HUDEP-2 (cell line): ENCODE measurements at regions not wholly inside any gene's neighbourhood (a gene's known extent, or its start where the extent isn't known, plus 50 kb on each side); places are given as distances from the start of the nearest gene placed in this dataset.

Experiments used
- DNase-seq, 76 experiments: peaks; one replicate each; lab custom pipeline; 2025; ENCODE audit not compliant: unreplicated experiment in 76 of 76; lab: John Stamatoyannopoulos, UW

GRCh38 chr14:99080306-99080705 lies 191.7 kb downstream of the BCL11B start:
- no peak for DNase-seq

GRCh38 chr14:99081156-99081765 lies 190.7 kb downstream of the BCL11B start:
- no peak for DNase-seq

- no peak for DNase-seq
These were observed 190.1 kb downstream of the BCL11B start for GRCh38 chr14:99081880-99082279.

GRCh38 chr14:99093532-99094517 lies 178.2 kb downstream of the BCL11B start:
- no peak for DNase-seq

GRCh38 chr14:99094901-99095300 lies 177.1 kb downstream of the BCL11B start:
- no peak for DNase-seq

GRCh38 chr14:99095369-99095768 lies 176.6 kb downstream of the BCL11B start:
- DNase-seq: no peak

GRCh38 chr14:99098199-99098598 lies 173.8 kb downstream of the BCL11B start:
- DNase-seq: no peak

GRCh38 chr14:99099051-99099787 lies 172.8 kb downstream of the BCL11B start:
- no peak for DNase-seq

- no peak for DNase-seq
These were observed 171.3 kb downstream of the BCL11B start for GRCh38 chr14:99100497-99101270.

GRCh38 chr14:99101855-99102461 lies 170.0 kb downstream of the BCL11B start:
- no peak for DNase-seq

- no peak for DNase-seq
These were observed 155.2 kb downstream of the BCL11B start for GRCh38 chr14:99116741-99117295.

GRCh38 chr14:99117671-99118045 lies 154.3 kb downstream of the BCL11B start:
- no peak for DNase-seq

GRCh38 chr14:99118046-99118721 lies 153.8 kb downstream of the BCL11B start:
- no peak for DNase-seq

- DNase-seq: no peak
These were observed 153.1 kb downstream of the BCL11B start for GRCh38 chr14:99118946-99119345.
